ENCODE measurements at regions not wholly inside any gene's neighbourhood (a gene's known extent, or its start where the extent isn't known, plus 50 kb on each side); places are given as distances from the start of the nearest gene placed in this dataset.

DNA sequence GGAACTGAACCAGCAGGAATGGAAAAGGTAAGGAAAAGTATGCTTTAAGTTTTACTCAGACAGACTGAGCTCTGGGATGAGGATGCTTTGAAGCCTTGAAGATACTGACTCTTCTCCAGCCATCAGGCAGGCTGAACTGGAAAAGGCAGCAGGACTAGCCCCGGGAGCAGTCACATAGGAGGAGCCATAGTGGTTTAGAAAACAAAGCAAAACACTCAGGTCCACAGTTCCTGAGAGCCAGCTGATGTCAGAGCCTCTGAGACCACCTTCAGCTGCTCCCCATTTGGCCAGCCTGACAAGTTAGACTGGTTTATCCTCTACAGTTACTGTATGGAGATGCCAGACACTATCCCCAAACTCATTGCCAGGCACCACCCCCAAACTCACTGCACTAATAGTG lies 167.9 kb upstream of the CPEB2 start:
- intact Hi-C loops (cut with DNase I): loop anchor here in 1 of 2 donors (10.0 kb wide), 1 partner anchor 80 kb away; no protein-coding TSS in a partner anchor
- ATAC-seq: no peak
- no peak for DNase-seq

DNA sequence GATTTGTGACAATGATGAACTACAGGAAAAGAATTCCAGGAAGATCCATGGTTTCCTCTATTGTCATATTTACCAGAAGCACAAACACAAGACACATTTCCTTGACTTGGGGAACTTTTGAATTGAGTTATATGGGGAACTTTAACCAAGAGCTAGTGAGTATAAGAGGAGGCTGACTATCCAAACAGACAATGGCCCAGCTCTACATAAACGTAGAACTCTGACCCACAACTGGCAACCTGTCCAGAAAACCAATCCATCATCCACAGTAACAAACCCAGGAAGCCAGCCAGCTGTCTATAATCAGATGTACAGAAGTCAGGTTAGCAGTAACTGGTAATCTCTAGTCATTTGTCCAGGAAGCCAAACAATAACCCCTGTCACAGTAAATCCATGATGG lies 167.0 kb upstream of the CPEB2 start:
- DNase-seq (no peak), ATAC-seq (no peak)
- intact Hi-C loops (cut with DNase I): loop anchor here (5.0 to 10.0 kb wide), 2 partner anchors 80 to 82 kb away; no protein-coding TSS in a partner anchor

DNA sequence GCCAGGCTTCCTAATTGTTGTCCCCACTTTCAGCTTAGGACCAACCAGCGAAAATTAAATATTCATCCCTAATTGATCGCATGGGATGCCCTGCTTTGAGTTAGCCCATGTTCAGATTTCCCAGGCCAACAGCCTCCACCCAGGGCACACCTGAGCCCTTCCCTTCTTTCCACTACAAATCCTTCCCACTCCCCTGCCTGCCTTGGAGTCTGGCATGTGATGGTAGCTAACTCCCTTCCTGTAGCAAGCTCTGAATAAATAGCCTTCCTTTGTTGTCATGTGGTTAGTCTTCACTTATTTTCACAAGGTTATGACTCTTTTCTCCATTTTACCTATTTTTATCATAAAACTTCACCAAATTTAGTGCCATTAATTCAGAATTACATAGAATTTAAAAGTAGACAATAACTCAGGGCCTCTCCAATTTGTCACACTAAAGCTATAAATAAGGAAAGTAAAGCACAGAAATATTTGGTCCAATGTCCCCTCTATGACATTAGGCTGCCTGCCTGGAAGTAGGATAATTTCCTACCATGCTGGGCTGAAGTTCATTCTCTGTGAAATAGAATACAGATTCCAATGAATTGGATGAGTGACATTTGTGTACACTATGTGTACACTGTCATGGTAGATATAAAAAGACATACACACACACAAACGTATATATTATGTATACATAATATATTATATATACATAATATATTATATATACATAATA lies 166.4 kb upstream of the CPEB2 start:
- DNase-seq (no peak), ATAC-seq (peak in 1 of 2 donors; percentile 62)
- intact Hi-C loops (cut with DNase I): loop anchor here (5.0 to 10.0 kb wide), 2 partner anchors 79 to 81 kb away; no protein-coding TSS in a partner anchor

DNA sequence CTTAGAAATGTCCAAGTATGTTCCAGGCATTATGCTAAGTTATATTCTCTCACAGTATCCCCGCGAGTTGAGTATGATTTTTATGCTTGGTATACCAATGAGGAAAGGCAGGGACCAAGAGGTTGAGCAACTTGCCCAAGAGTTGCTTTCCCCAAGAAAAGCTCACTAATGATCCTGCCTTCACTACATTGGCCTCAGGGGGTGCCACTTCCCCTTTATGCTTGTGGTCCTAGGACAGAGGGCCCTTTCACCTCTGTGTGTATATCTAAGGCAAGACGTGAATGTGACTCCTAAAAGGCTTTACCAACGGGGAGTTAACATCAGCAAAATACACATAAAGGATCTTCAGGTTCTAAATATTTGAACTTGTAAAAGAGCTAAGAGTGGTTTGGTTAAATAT lies 164.4 kb upstream of the CPEB2 start:
- intact Hi-C loops (cut with DNase I): loop anchor here (5.0 to 10.0 kb wide), 2 partner anchors 77 to 79 kb away; no protein-coding TSS in a partner anchor
- DNase-seq (no peak), ATAC-seq (peak in 1 of 2 donors; percentile 20)

DNA sequence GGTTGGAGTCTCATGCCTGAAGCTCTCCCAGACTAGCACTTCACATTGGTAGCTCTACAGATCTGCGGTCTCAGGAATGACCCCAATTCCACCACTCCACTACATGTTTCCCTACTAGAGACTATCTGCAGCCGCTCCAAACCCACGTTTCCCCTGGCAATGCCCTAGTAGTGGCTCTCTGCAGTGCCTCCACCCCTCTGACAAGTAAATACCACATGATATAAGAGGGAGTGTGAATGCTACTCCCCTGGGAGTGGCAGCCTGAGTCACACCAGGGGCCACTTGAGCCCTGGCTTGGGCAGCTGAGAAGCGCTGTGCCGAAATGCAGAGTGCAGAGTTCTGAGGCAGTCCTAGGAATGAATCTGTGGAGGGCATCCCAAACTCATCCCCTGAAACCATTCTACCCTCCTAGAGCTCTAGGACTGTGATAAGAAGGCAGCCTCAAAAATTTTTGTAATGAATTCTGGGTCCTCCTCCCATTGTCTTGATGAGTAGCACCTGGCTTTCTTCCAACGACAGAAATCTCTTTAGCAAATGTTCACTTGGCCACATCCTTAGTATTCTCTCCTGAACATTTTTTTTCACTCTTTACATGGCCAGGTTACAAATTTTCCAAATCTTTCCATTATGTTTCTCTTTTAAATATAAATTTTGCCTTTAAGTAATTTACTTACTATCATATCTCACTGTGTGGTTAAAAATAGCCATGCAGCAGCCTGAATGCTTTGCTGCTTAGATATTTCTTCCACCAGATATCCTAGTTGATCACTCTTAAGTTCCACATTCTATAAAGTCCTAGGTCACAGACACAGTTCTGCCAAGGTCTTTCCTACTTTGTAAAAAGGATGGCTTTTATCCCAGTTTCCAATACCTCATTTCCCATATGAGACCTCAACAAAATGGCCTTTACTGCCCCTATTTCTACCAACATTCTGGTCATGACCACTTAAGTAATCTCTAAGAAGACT lies 160.2 kb upstream of the CPEB2 start:
- ATAC-seq: peak; percentile 84 to 98
- peak; percentile 51 for DNase-seq
- intact Hi-C loops (cut with DNase I): loop anchor here in 1 of 2 donors (10.0 kb wide), 1 partner anchor 153 kb away; no protein-coding TSS in a partner anchor

DNA sequence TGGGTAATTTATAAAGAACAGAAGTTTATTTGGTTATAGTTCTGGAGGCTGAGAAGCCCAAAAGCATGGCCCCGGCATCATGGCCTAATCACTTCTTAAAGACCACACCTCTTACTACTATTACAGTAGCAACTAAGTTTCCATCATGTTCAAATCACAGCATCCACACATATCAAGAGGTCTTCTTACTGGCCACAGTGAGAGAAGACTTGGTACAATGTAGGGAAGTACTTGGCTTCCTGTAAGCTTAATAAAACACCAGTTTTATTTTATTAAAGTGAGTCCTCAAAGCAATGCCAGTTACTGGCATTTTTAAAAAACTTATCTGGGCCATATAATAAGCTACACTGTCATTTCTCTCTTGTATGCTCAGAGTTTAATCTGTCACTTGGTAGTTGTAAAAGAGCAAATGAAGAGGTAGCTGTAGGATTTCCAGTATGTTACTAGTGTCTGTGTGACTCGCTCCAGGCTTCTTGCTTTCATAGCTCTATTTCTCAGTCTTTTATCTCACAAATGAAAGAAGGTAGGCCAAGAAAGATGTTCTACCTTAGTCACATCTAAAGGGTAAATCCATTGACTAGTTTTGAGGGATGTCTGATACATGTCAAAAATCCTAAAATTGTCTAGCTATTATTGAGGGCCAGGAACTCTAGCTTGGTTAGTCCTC lies 159.2 kb upstream of the CPEB2 start:
- ATAC-seq (no peak), DNase-seq (no peak)
- intact Hi-C loops (cut with DNase I): loop anchor here in 1 of 2 donors (10.0 kb wide), 1 partner anchor 152 kb away; no protein-coding TSS in a partner anchor

DNA sequence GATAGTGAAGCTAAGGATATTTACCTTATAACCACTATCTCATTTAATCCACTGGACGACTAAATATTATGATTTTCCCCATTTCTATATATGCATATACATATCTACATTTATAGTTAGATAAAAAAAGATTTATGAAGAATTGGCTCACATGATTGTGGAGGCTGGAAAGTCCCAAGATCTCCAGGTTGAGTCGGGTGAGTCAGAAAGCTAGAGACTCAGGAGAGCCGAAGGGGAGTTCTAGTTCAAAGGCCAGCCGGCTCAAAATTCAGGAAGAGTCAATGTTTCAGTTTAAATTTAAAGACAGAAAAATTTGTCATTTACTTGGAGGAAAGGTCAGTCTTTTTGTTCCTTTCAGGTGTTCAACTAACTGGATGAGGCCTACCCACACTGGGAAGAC lies 158.2 kb upstream of the CPEB2 start:
- no peak for DNase-seq
- ATAC-seq: no peak
- intact Hi-C loops (cut with DNase I): loop anchor here in 1 of 2 donors (10.0 kb wide), 1 partner anchor 151 kb away; no protein-coding TSS in a partner anchor

DNA sequence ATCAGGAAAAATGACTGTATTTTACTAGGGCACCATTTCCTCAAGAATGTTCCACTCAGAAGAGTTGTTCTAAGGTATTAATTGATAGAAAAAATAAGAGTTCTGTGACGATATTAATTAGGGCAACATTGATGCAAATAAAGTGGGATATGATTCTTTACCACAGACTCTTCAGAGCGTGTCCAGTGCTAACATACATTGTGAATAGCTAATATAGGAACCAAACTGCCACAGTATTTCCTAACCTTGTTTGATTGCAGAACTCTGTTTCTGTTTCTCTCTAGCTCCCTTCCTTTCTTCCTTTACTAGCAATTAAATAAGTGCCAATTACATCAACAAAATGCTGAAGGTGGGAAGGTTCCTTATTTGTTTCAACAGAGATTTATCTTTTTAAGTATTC lies 154.1 kb upstream of the CPEB2 start:
- ATAC-seq: no peak
- no peak for DNase-seq
- intact Hi-C loops (cut with DNase I): loop anchor here in 1 of 2 donors (10.0 kb wide), 1 partner anchor 147 kb away; no protein-coding TSS in a partner anchor

DNA sequence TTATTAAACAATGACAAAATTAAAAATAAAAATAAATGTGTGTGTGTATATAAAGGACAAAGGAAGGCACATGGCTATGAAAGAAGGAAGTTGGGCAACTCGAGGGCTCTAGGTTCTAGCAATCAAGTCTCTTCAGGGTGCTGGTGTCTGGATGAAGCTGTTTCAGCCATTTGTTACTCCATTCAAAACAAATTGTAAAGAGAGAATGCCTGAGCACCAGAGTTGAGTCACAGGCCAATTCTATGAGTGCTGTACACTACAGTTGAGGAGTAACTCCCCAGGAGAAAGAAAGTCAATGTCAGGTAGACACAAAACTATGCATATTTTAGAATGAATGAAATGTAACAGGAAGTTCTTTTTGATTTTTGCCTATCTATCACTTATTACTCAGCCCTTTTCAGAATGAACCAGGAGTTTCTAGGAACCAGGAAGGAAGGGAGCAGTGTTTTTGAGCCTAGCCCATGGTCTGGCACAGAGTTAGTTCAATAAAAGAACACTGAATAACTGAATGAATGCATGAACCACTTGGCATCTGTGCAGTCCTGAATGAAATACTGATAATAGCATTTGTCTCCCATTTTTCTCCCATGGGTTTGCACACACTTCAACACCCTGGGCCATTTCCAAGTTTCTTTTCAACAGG lies 151.7 kb upstream of the CPEB2 start:
- intact Hi-C loops (cut with DNase I): no loop called here
- no peak for ATAC-seq
- no peak for DNase-seq

DNA sequence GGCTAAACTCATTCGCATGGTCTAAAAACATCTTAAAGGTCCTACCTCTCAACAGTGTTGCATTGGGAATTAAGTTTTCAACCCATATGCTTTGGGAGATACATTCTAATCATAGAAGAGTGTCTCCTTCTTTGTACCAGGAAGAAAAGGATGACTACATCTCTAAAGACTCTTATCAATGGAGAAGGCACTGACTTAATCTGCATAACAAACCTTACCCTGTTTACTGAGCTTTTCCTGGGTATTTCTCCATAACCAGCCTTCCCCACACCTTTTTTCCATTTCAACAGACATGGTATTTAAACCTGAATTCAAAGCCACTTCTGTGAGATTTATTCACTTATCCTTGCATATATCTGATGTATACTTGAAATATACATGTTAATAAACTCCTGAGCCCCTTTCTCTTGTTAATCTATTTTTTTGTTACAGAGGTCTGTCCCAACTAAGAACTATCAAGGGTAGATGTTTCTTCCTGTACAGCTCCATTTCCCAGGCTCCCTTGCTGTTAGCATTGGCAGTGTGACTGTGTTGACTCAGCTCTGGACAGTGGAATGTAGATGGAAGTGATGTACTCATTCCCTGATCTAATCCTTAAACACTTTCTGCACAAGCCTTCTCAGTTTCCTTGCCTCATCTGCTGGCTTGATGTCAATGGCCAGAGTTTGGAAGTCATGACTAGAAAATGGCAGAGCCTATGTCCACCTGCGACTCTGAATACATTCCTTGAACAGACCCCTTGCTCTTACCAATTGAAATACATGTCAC lies 148.9 kb upstream of the CPEB2 start:
- ATAC-seq: peak in 1 of 2 donors; percentile 68
- intact Hi-C loops (cut with DNase I): no loop called here
- DNase-seq: no peak

DNA sequence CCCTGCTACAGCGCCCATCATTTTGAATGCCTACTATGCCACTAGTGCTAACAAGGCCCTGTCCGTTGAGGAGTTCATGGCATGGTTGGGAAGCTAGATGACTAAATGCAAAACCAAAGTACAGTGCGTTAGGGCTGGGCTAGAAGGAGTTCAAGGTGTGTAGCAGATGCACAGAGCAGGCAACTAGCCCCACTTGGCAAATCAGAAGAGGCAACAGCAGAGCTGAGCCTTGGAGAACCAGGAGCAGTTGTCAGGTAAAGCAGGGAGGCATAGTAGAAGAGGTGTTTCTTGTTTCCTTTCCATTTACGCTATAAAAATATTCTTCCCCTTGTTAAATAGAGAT lies 146.6 kb upstream of the CPEB2 start:
- no peak for ATAC-seq
- DNase-seq: no peak
- intact Hi-C loops (cut with DNase I): no loop called here

DNA sequence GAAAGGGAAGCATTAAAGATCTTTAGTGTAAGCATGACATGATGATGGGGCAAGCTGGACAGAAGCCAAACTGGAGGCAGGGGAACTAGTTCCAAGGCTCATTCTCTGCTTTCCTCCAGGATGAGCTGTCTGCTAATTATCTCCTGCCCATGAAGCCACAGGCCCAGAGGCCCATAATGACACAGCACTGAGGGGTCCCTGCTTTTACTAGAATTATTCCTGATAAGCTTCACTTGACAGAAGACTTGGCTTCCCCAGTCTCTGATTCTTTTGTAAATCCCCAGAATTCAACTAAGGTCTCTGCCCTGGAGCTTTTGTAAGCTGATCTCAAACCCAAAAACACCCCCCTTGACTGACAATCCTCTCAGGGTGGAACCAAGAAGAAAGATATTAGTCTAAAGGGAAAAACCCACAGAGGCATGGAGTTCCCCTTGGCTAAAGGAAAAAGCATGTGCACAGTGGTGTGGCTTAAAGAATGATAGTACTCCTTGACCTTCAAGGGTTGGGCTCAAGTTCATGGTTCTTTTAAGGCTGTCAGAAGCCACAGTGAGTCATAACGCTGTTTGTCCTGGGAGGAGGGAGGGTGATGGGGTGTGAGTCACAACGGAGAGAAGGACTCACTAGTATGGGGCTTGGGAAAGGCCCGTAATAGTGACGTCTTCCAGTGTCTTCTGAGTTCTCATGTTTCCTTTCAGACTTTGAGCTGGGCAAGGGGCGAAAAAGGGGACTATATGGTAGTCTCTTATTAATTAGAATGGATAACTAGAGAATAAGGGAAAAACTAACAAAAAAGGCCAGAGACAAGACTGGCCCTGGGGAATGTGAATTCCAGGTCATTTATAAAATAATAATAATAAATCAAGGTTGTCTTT lies 146.0 kb upstream of the CPEB2 start:
- intact Hi-C loops (cut with DNase I): no loop called here
- DNase-seq (peak; percentile 48), ATAC-seq (peak in 1 of 2 donors; percentile 97)

DNA sequence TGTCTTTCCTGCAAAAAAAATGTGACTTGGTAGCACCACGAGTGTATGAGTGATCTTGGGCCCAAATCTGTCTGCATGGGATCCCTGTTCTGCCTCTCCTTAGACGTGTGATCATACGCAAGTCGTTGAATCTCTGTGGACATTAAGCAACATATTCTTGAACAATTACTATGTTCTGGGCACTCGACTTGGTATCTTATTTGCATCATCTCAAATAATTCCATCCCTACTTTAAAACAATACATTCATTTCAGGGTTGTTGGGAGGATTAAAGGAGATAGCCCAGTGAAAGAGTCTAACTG lies 145.4 kb upstream of the CPEB2 start:
- DNase-seq (no peak), ATAC-seq (no peak)

DNA sequence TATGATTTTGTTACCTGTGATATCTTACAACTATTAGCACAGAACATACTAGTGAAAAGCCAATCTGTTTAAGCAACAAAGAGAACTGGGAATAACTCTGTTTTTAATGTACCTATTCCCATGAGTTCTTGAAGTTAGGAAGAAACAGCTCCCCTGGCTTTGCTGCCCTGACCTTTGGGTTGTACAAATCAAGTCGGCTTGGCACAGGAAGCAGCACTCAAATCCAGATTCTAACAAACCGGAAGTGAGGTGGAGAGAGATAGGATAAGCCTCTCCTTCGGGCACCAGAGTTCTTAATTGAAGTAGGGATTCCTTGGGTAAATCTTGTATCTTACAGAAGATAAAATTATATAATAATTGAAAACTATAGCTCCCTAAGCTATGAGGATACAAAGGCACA lies 144.8 kb upstream of the CPEB2 start:
- DNase-seq: peak; percentile 36
- intact Hi-C loops (cut with DNase I): no loop called here
- no peak for ATAC-seq

More for the DNA sequence above, 145.4 kb upstream of the CPEB2 start:
- intact Hi-C loops (cut with DNase I): no loop called here

DNA sequence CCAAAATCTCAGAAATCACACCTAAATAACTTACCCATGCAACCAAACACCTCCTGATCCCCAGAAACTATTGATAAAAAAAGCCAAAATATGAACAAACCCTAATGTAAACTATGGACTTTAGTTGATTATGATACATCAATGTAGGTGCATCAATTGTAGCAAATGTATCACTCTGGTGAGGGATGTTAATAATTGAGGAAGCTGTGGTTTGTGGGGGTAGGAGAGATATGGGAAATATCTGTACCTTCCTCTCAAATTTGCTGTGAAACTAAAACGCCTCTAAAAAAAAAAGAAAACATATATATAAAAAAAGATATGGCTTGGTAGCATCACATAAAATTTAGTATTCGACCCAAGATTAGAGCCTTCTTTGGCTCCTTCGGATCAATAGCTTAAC lies 144.3 kb upstream of the CPEB2 start:
- ATAC-seq (no peak), DNase-seq (no peak)
- intact Hi-C loops (cut with DNase I): no loop called here

DNA sequence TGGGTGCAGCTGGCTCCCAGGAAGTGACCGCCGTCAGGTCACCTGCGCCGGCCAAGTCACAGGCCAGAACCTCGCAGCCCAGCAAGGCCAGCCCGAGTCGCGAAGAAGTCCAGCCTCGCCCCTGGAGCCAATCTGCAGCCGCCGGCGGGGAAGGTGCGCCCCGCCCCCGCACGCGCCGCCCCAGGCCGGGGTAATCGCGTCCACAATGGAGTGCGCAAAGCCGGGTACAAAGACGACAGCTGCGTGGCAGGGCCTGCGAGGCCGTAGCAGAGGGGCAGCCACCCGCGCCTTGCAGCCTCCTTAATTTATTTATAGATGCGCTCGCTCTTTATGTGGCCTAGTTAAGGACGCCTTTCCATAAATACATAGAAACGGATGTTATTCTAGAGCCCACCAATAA lies 139.4 kb upstream of the CPEB2 start:
- intact Hi-C loops (cut with DNase I): no loop called here
- DNase-seq (no peak), ATAC-seq (peak; percentile 60 to 66)

Measured in left cardiac atrium (tissue), 4 donors.